ENCODE measurements at regions not wholly inside any gene's neighbourhood (a gene's known extent, or its start where the extent isn't known, plus 50 kb on each side); places are given as distances from the start of the nearest gene placed in this dataset.
"Not testable (repeated sequence)": the region's sequence is repeated elsewhere in the genome, so short reads cannot be mapped to it uniquely, and the experiment has no call there.

- intact Hi-C loops (cut with DNase I): no loop called here
- DNase-seq (ENCODE audit: low spot score): no peak
Observed at GRCh38 chr2:133982256-133982655, 271.6 kb upstream of the MGAT5 start.

GRCh38 chr2:133985563-133985962 is 268.3 kb upstream of the MGAT5 start:
- intact Hi-C loops (cut with DNase I): no loop called here
- DNase-seq (ENCODE audit: low spot score): no peak

GRCh38 chr2:133986081-133986837 is 267.6 kb upstream of the MGAT5 start:
- intact Hi-C loops (cut with DNase I): no loop called here

GRCh38 chr2:133986881-133987795 is 266.7 kb upstream of the MGAT5 start:
- no peak for DNase-seq (ENCODE audit: low spot score)
- intact Hi-C loops (cut with DNase I): no loop called here

More at GRCh38 chr2:133986081-133986837, 267.6 kb upstream of the MGAT5 start:
- DNase-seq (ENCODE audit: low spot score): no peak

- intact Hi-C loops (cut with DNase I): no loop called here
- no peak for DNase-seq (ENCODE audit: low spot score)
Observed at GRCh38 chr2:133988316-133988891, 265.5 kb upstream of the MGAT5 start.

- no peak for DNase-seq (ENCODE audit: low spot score)
- intact Hi-C loops (cut with DNase I): no loop called here
Observed at GRCh38 chr2:133991606-133992168, 262.2 kb upstream of the MGAT5 start.

GRCh38 chr2:133992454-133992853 is 261.4 kb upstream of the MGAT5 start:
- intact Hi-C loops (cut with DNase I): no loop called here
- DNase-seq (ENCODE audit: low spot score): no peak

- DNase-seq (ENCODE audit: low spot score): no peak
- intact Hi-C loops (cut with DNase I): no loop called here
Observed at GRCh38 chr2:133993160-133993559, 260.7 kb upstream of the MGAT5 start.

GRCh38 chr2:133998726-133999125 is 255.1 kb upstream of the MGAT5 start:
- DNase-seq (ENCODE audit: low spot score); intact Hi-C loops (cut with DNase I): not testable (repeated sequence)

GRCh38 chr2:134002391-134002790 is 251.5 kb upstream of the MGAT5 start:
- intact Hi-C loops (cut with DNase I): no loop called here
- no peak for DNase-seq (ENCODE audit: low spot score)

- intact Hi-C loops (cut with DNase I): no loop called here
- DNase-seq (ENCODE audit: low spot score): no peak
Observed at GRCh38 chr2:134002921-134003320, 251.0 kb upstream of the MGAT5 start.

GRCh38 chr2:134004467-134004866 is 249.4 kb upstream of the MGAT5 start:
- DNase-seq (ENCODE audit: low spot score): no peak
- intact Hi-C loops (cut with DNase I): no loop called here

GRCh38 chr2:134008837-134009236 is 245.0 kb upstream of the MGAT5 start:
- intact Hi-C loops (cut with DNase I): no loop called here
- DNase-seq (ENCODE audit: low spot score): no peak

- DNase-seq (ENCODE audit: low spot score): no peak
- intact Hi-C loops (cut with DNase I): no loop called here
Observed at GRCh38 chr2:134009440-134009839, 244.4 kb upstream of the MGAT5 start.

GRCh38 chr2:134009906-134010305 is 244.0 kb upstream of the MGAT5 start:
- DNase-seq (ENCODE audit: low spot score); intact Hi-C loops (cut with DNase I): not testable (repeated sequence)

GRCh38 chr2:134011936-134012586 is 241.8 kb upstream of the MGAT5 start:
- intact Hi-C loops (cut with DNase I): no loop called here
- DNase-seq (ENCODE audit: low spot score): no peak

- intact Hi-C loops (cut with DNase I): no loop called here
- DNase-seq (ENCODE audit: low spot score): no peak
Observed at GRCh38 chr2:134014196-134014960, 239.5 kb upstream of the MGAT5 start.

- DNase-seq (ENCODE audit: low spot score): no peak
- intact Hi-C loops (cut with DNase I): no loop called here
Observed at GRCh38 chr2:134019871-134020270, 234.0 kb upstream of the MGAT5 start.

GRCh38 chr2:134020608-134021007 is 233.3 kb upstream of the MGAT5 start:
- no peak for DNase-seq (ENCODE audit: low spot score)
- intact Hi-C loops (cut with DNase I): no loop called here
